Vagina (tissue), 2 donors: ENCODE measurements at regions not wholly inside any gene's neighbourhood (a gene's known extent, or its start where the extent isn't known, plus 50 kb on each side); places are given as distances from the start of the nearest gene placed in this dataset.
"Not testable (repeated sequence)": the region's sequence is repeated elsewhere in the genome, so short reads cannot be mapped to it uniquely, and the experiment has no call there.

Source experiments
- DNase-seq, 2 donors: peaks; one replicate each; pipeline ENCODE4 v3.0.0-alpha.2; 2017; ENCODE audit errors: extremely low spot score in 2 of 2
- H3K27ac ChIP-seq: fragments of 200-600 bp; sonication (generic); one replicate; pipeline ENCODE4 v1.5.1; 2019
- H3K27me3 ChIP-seq: fragments of 200-600 bp; sonication (generic); one replicate; pipeline ENCODE4 v1.5.1; 2019
- H3K36me3 ChIP-seq, 2 donors: fragments of 200-600 bp; sonication (generic); one replicate each; pipeline ENCODE4 v1.5.1; 2017 to 2019
- H3K4me1 ChIP-seq: fragments of 200-600 bp; sonication (generic); one replicate; pipeline ENCODE4 v1.5.1; 2019
- H3K4me3 ChIP-seq, 2 donors: fragments of 200-600 bp; sonication (generic); 1 replicate in 1 of 2; 2 replicates in 1 of 2; pipeline ENCODE4 v1.5.1; 2016 to 2019
- H3K9me3 ChIP-seq: fragments of 200-600 bp; sonication (generic); one replicate; pipeline ENCODE4 v1.5.1; 2019
- CTCF ChIP-seq, 3 experiments: fragments of 450-650 bp in 2 of 3; fragments of 200-600 bp in 1 of 3; sonication (generic) in 1 of 3; IDR thresholded peaks; one replicate each; pipeline ENCODE4 v1.5.1; 2017 to 2019; ENCODE audit warnings: antibody characterized with exemption in 3 of 3, mild to moderate bottlenecking in 2 of 3, moderate library complexity in 2 of 3
- POLR2A ChIP-seq, 2 donors: fragments of 450-650 bp; IDR thresholded peaks; one replicate each; pipeline ENCODE4 v1.6.1; 2017; ENCODE audit warnings: antibody characterized with exemption in 2 of 2, mild to moderate bottlenecking in 2 of 2, moderate library complexity in 2 of 2
- POLR2AphosphoS5 ChIP-seq, 2 donors: sonication (generic); formaldehyde crosslinking; IDR thresholded peaks; one replicate each; pipeline ENCODE4 v1.9.0; 2017; ENCODE audit warnings: antibody characterized with exemption in 2 of 2, mild to moderate bottlenecking in 2 of 2, low read depth in 1 of 2; ENCODE audit not compliant: insufficient read depth in 1 of 2
- intact Hi-C: fragments of 100-400 bp; cut with DNase I; formaldehyde crosslinking; loops from one replicate; pipeline ENCODE4 v1.15.1; 2023

GRCh38 chr7:3112479-3113134, 68.9 kb upstream of the CARD11 start:
- Histone ChIP-seq H3K36me3 (no peaks in the 10 kb centered on the region), H3K9me3 (no peaks in the 10 kb centered on the region), H3K4me1 (no peaks in the 10 kb centered on the region), H3K4me3 (no peak overlapping the region), H3K27ac (no peak overlapping the region), H3K27me3 (no peaks in the 10 kb centered on the region)
- TF ChIP-seq POLR2AphosphoS5 (IDR thresholded peaks at IDR 0.05; ENCODE audit: insufficient read depth in 1 of 2, low read depth in 1 of 2) (no peak), POLR2A (IDR thresholded peaks at IDR 0.05) (no peak), CTCF (IDR thresholded peaks at IDR 0.05) (no peak)
- DNase-seq, result no peak
- intact Hi-C loops, result no loop called here

- Histone ChIP-seq H3K36me3 (no peaks in the 10 kb centered on the region), H3K27ac (no peak overlapping the region), H3K4me1 (no peaks in the 10 kb centered on the region), H3K4me3 (no peak overlapping the region), H3K9me3 (no peaks in the 10 kb centered on the region), H3K27me3 (no peaks in the 10 kb centered on the region)
- intact Hi-C loops, result no loop called here
- TF ChIP-seq CTCF (IDR thresholded peaks at IDR 0.05), result no peak
- no peak for TF ChIP-seq POLR2A (IDR thresholded peaks at IDR 0.05)
- TF ChIP-seq POLR2AphosphoS5 (IDR thresholded peaks at IDR 0.05; ENCODE audit: insufficient read depth in 1 of 2, low read depth in 1 of 2), result no peak
- no peak for DNase-seq
These were observed 71.2 kb upstream of the CARD11 start for GRCh38 chr7:3114917-3115316.

- DNase-seq, result no peak
- H3K27ac ChIP-seq, result no peak overlapping the region
- no peaks in the 10 kb centered on the region for H3K4me1 ChIP-seq
- no peaks in the 10 kb centered on the region for H3K9me3 ChIP-seq
- H3K27me3 ChIP-seq, result no peaks in the 10 kb centered on the region
- H3K36me3 ChIP-seq, result no peaks in the 10 kb centered on the region
- no peak for TF ChIP-seq POLR2AphosphoS5 (IDR thresholded peaks at IDR 0.05; ENCODE audit: insufficient read depth in 1 of 2, low read depth in 1 of 2)
- no peak for TF ChIP-seq CTCF (IDR thresholded peaks at IDR 0.05)
- TF ChIP-seq POLR2A (IDR thresholded peaks at IDR 0.05), result no peak
- no peak overlapping the region for H3K4me3 ChIP-seq
- intact Hi-C loops, result no loop called here
These were observed 73.4 kb upstream of the CARD11 start for GRCh38 chr7:3117081-3117480.

GRCh38 chr7:3117488-3118231, 74.0 kb upstream of the CARD11 start:
- Histone ChIP-seq H3K27me3 (no peaks in the 10 kb centered on the region), H3K9me3 (no peaks in the 10 kb centered on the region), H3K4me3 (no peak overlapping the region), H3K27ac (no peak overlapping the region), H3K4me1 (no peaks in the 10 kb centered on the region), H3K36me3 (no peaks in the 10 kb centered on the region)
- TF ChIP-seq POLR2A (IDR thresholded peaks at IDR 0.05), result no peak
- TF ChIP-seq CTCF (IDR thresholded peaks at IDR 0.05), result no peak
- TF ChIP-seq POLR2AphosphoS5 (IDR thresholded peaks at IDR 0.05; ENCODE audit: insufficient read depth in 1 of 2, low read depth in 1 of 2), result no peak
- intact Hi-C loops, result no loop called here
- DNase-seq, result no peak

- H3K27me3 ChIP-seq, H3K4me1 ChIP-seq, H3K4me3 ChIP-seq, H3K27ac ChIP-seq, intact Hi-C loops, H3K9me3 ChIP-seq, DNase-seq, H3K36me3 ChIP-seq: not testable (repeated sequence)
These were observed 75.8 kb upstream of the CARD11 start for GRCh38 chr7:3119352-3119927.
